RWPE2 (cell line): ENCODE measurements at regions not wholly inside any gene's neighbourhood (a gene's known extent, or its start where the extent isn't known, plus 50 kb on each side); places are given as distances from the start of the nearest gene placed in this dataset.

Source experiments
- ATAC-seq: fragments of 200-7000 bp; cut with Tn5 transposase; 3 replicates; pipeline ENCODE4 v1.9.1; 2021; ENCODE audit warnings: low read depth
- DNase-seq: peaks from one replicate; pipeline ENCODE4 v3.0.0-alpha.2; 2020; ENCODE audit warnings: low spot score
- H3K27ac ChIP-seq: fragments of 450-650 bp; 2 replicates; pipeline ENCODE4 v1.5.1; 2017; ENCODE audit warnings: mild to moderate bottlenecking; ENCODE audit not compliant: poor library complexity, severe bottlenecking
- H3K27me3 ChIP-seq: fragments of 250-450 bp; sonication (Bioruptor Pico); 2 replicates; pipeline ENCODE4 v1.5.1; 2021; ENCODE audit warnings: mild to moderate bottlenecking, moderate library complexity; ENCODE audit not compliant: insufficient read depth, poor library complexity, severe bottlenecking
- H3K36me3 ChIP-seq: fragments of 250-450 bp; sonication (Bioruptor Pico); 2 replicates; pipeline ENCODE4 v1.5.1; 2020; ENCODE audit warnings: low read depth, mild to moderate bottlenecking, moderate library complexity
- H3K4me1 ChIP-seq: fragments of 250-450 bp; sonication (Bioruptor Pico); 2 replicates; pipeline ENCODE4 v1.5.1; 2021; ENCODE audit warnings: mild to moderate bottlenecking, moderate library complexity; ENCODE audit not compliant: insufficient read depth, poor library complexity, severe bottlenecking
- H3K4me3 ChIP-seq: fragments of 250-450 bp; sonication (Bioruptor Pico); 2 replicates; pipeline ENCODE4 v1.5.1; 2021; ENCODE audit warnings: mild to moderate bottlenecking, moderate library complexity; ENCODE audit not compliant: severe bottlenecking
- H3K9me3 ChIP-seq: fragments of 250-450 bp; sonication (Bioruptor Pico); 2 replicates; pipeline ENCODE4 v1.5.1; 2021; ENCODE audit warnings: mild to moderate bottlenecking, moderate library complexity; ENCODE audit not compliant: severe bottlenecking
- TF ChIP-seq, protein P1 (sequence below): fragments of 450-650 bp; IDR thresholded peaks from one replicate; pipeline ENCODE4 v1.5.1; 2017; ENCODE audit warnings: mild to moderate bottlenecking, moderate library complexity; ENCODE audit not compliant: poor library complexity, severe bottlenecking

- no peak overlapping the region for H3K27ac ChIP-seq
- no peak for ATAC-seq
Measured at GRCh38 chr4:135184715-135185114, 983.1 kb upstream of the PABPC4L start.

GRCh38 chr4:135177321-135177720, 975.7 kb upstream of the PABPC4L start:
- no peak for DNase-seq
- no peaks in the 10 kb centered on the region for H3K27me3 ChIP-seq
- H3K9me3 ChIP-seq: no peaks in the 10 kb centered on the region
- no peak overlapping the region for H3K27ac ChIP-seq
- H3K36me3 ChIP-seq: no peaks in the 10 kb centered on the region
- H3K4me3 ChIP-seq: no peak overlapping the region
- TF ChIP-seq, protein P1, sequence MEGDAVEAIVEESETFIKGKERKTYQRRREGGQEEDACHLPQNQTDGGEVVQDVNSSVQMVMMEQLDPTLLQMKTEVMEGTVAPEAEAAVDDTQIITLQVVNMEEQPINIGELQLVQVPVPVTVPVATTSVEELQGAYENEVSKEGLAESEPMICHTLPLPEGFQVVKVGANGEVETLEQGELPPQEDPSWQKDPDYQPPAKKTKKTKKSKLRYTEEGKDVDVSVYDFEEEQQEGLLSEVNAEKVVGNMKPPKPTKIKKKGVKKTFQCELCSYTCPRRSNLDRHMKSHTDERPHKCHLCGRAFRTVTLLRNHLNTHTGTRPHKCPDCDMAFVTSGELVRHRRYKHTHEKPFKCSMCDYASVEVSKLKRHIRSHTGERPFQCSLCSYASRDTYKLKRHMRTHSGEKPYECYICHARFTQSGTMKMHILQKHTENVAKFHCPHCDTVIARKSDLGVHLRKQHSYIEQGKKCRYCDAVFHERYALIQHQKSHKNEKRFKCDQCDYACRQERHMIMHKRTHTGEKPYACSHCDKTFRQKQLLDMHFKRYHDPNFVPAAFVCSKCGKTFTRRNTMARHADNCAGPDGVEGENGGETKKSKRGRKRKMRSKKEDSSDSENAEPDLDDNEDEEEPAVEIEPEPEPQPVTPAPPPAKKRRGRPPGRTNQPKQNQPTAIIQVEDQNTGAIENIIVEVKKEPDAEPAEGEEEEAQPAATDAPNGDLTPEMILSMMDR: no peak
- no peaks in the 10 kb centered on the region for H3K4me1 ChIP-seq
- ATAC-seq: no peak

More at GRCh38 chr4:135184715-135185114, 983.1 kb upstream of the PABPC4L start:
- TF ChIP-seq, protein P1: no peak
- Histone ChIP-seq H3K27me3 (no peaks in the 10 kb centered on the region), H3K9me3 (no peaks in the 10 kb centered on the region), H3K36me3 (no peaks in the 10 kb centered on the region), H3K4me1 (no peaks in the 10 kb centered on the region), H3K4me3 (no peak overlapping the region)
- DNase-seq: no peak

GRCh38 chr4:135166661-135167060, 965.1 kb upstream of the PABPC4L start:
- DNase-seq (no peak), ATAC-seq (no peak)
- Histone ChIP-seq H3K4me3 (no peak overlapping the region), H3K4me1 (no peaks in the 10 kb centered on the region), H3K36me3 (no peaks in the 10 kb centered on the region), H3K27ac (no peak overlapping the region), H3K9me3 (no peaks in the 10 kb centered on the region), H3K27me3 (no peaks in the 10 kb centered on the region)
- TF ChIP-seq, protein P1: no peak

GRCh38 chr4:135164601-135165000, 963.0 kb upstream of the PABPC4L start:
- Histone ChIP-seq H3K9me3 (no peaks in the 10 kb centered on the region), H3K27me3 (no peaks in the 10 kb centered on the region), H3K36me3 (no peaks in the 10 kb centered on the region), H3K27ac (no peak overlapping the region), H3K4me3 (no peak overlapping the region), H3K4me1 (no peaks in the 10 kb centered on the region)
- DNase-seq: no peak
- ATAC-seq: no peak
- TF ChIP-seq, protein P1: no peak

- DNase-seq: no peak
- no peaks in the 10 kb centered on the region for H3K36me3 ChIP-seq
- H3K4me1 ChIP-seq: no peaks in the 10 kb centered on the region
- no peak overlapping the region for H3K27ac ChIP-seq
- H3K27me3 ChIP-seq: no peaks in the 10 kb centered on the region
- no peaks in the 10 kb centered on the region for H3K9me3 ChIP-seq
- H3K4me3 ChIP-seq: no peak overlapping the region
- TF ChIP-seq, protein P1: no peak
- no peak for ATAC-seq
Measured at GRCh38 chr4:135144498-135144897, 942.9 kb upstream of the PABPC4L start.
